Liver (tissue), 7 donors: ENCODE measurements at regions not wholly inside any gene's neighbourhood (a gene's known extent, or its start where the extent isn't known, plus 50 kb on each side); places are given as distances from the start of the nearest gene placed in this dataset.

Source experiments
- DNase-seq: peaks from one replicate; pipeline ENCODE4 v3.0.0-alpha.2; 2017; ENCODE audit warnings: low spot score
- H3K27ac ChIP-seq, 2 donors: one replicate each; pipeline ENCODE4 v1.7.0; 2013; ENCODE audit warnings: inconsistent platforms in 2 of 2, low read length in 2 of 2, control low read depth in 1 of 2, low read depth in 1 of 2, mild to moderate bottlenecking in 1 of 2
- H3K27me3 ChIP-seq, 4 donors: one replicate each; pipeline versions ENCODE4 v1.6.1 to v1.7.0; 2013; ENCODE audit warnings: low read length in 3 of 4, inconsistent platforms in 1 of 4, mild to moderate bottlenecking in 1 of 4, moderate library complexity in 1 of 4; ENCODE audit not compliant: control insufficient read depth in 4 of 4, insufficient read depth in 4 of 4
- H3K36me3 ChIP-seq, 4 donors: one replicate each; pipeline versions ENCODE4 v1.6.1 to v1.7.0; 2013; ENCODE audit warnings: low read length in 3 of 4, mild to moderate bottlenecking in 3 of 4, low read depth in 1 of 4, moderate library complexity in 1 of 4; ENCODE audit not compliant: control insufficient read depth in 4 of 4, insufficient read depth in 3 of 4
- H3K4me1 ChIP-seq, 4 donors: one replicate each; pipeline versions ENCODE4 v1.6.1 to v1.7.0; 2013; ENCODE audit warnings: low read length in 3 of 4, mild to moderate bottlenecking in 3 of 4, moderate library complexity in 1 of 4; ENCODE audit not compliant: control insufficient read depth in 4 of 4, insufficient read depth in 4 of 4
- H3K4me3 ChIP-seq, 3 donors: one replicate each; pipeline versions ENCODE4 v1.6.1 to v1.7.0; 2013; ENCODE audit warnings: low read length in 3 of 3, control low read depth in 1 of 3, low read depth in 1 of 3, mild to moderate bottlenecking in 1 of 3
- H3K9ac ChIP-seq, 2 donors: one replicate each; pipeline ENCODE4 v1.7.0; 2013; ENCODE audit warnings: low read length in 2 of 2, mild to moderate bottlenecking in 2 of 2, moderate library complexity in 2 of 2, control low read depth in 1 of 2, low read depth in 1 of 2
- H3K9me3 ChIP-seq, 4 donors: one replicate each; pipeline versions ENCODE4 v1.6.1 to v1.7.0; 2013; ENCODE audit warnings: low read length in 3 of 4; ENCODE audit not compliant: control insufficient read depth in 4 of 4
- EGR1 ChIP-seq, 2 donors: IDR thresholded peaks; 2 replicates each; pipeline ENCODE4 v1.6.1; 2016 to 2018; ENCODE audit warnings: antibody characterized with exemption in 2 of 2, low read depth in 2 of 2
- FOXA1 ChIP-seq: IDR thresholded peaks from 2 replicates; pipeline ENCODE4 v1.6.1; 2016; ENCODE audit warnings: antibody characterized with exemption
- FOXA2 ChIP-seq: IDR thresholded peaks from 2 replicates; pipeline ENCODE4 v1.6.1; 2016; ENCODE audit warnings: antibody characterized with exemption
- HNF4A ChIP-seq, 2 donors: conservative IDR thresholded peaks; 2 replicates each; pipeline ENCODE4 v1.6.1; 2016; ENCODE audit warnings: antibody characterized with exemption in 2 of 2, mild to moderate bottlenecking in 2 of 2
- HNF4G ChIP-seq: IDR thresholded peaks from 2 replicates; pipeline ENCODE4 v1.6.1; 2016; ENCODE audit warnings: antibody characterized with exemption
- JUND ChIP-seq, 2 donors: IDR thresholded peaks; 2 replicates each; pipeline ENCODE4 v1.6.1; 2016; ENCODE audit warnings: antibody characterized with exemption in 2 of 2
- NR2F2 ChIP-seq: IDR thresholded peaks from 2 replicates; pipeline ENCODE4 v1.6.1; 2016; ENCODE audit warnings: antibody characterized with exemption
- RXRA ChIP-seq, 2 donors: IDR thresholded peaks; 2 replicates each; pipeline ENCODE4 v1.6.1; 2017 to 2018; ENCODE audit warnings: antibody characterized with exemption in 2 of 2, mild to moderate bottlenecking in 1 of 2
- SP1 ChIP-seq: IDR thresholded peaks from 2 replicates; pipeline ENCODE4 v1.6.1; 2018; ENCODE audit warnings: antibody characterized with exemption, mild to moderate bottlenecking
- TAF1 ChIP-seq: conservative IDR thresholded peaks from 2 replicates; pipeline ENCODE4 v1.6.1; 2016; ENCODE audit warnings: antibody characterized with exemption, mild to moderate bottlenecking
- ZBTB33 ChIP-seq: IDR thresholded peaks from 2 replicates; pipeline ENCODE4 v1.6.1; 2016; ENCODE audit warnings: antibody characterized with exemption
- WGBS: extraction: QIAGEN DNeasy Blood & Tissue Kit; methylation state at CpG from one replicate; pipeline ENCODE4 v1.1.7; 2013; 5-methylcytosine and 5-hydroxymethylcytosine counted together
- TF ChIP-seq, protein P1 (sequence below): IDR thresholded peaks from 2 replicates; pipeline ENCODE4 v1.6.1; 2016; ENCODE audit warnings: antibody characterized with exemption, mild to moderate bottlenecking
- TF ChIP-seq, protein P2 (sequence below): IDR thresholded peaks from 2 replicates; pipeline ENCODE4 v1.6.1; 2016; ENCODE audit warnings: antibody characterized with exemption
- donor health status: healthy.
- donor health status: healthy.
- donor health status: healthy.
- donor health status: healthy.

DNA sequence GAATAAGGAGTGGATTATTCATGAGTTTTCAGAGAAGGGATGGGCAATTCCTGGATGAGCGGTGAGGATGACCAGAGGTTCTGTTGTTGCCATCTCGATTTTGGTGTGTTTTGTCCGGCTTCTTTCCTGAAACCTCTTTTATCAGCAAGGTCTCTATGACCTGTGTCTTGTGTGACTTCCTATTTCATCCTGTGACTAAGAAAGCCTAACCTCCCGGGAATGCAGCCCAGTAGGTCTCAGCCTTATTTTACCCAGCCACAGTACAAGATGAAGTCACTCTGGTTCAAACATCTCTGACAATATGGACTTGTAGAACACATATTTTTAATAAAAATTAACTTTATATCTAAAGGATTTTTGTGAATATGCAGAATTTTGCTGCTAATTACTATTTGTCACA, 716.4 kb downstream of the FSCB start:
- H3K4me1 ChIP-seq, result peaks cover 0 to 15% (median 11%) of the 10 kb centered on the region in 4 donors
- H3K27me3 ChIP-seq, result no peaks in the 10 kb centered on the region
- H3K4me3 ChIP-seq, result no peak overlapping the region
- H3K36me3 ChIP-seq, result no peaks in the 10 kb centered on the region
- DNase-seq, result no peak
- no peak overlapping the region for H3K27ac ChIP-seq
- H3K9me3 ChIP-seq, result no peaks in the 10 kb centered on the region
- WGBS, result 77% methylated on average over 4 of the region's 4 CpGs
- TF ChIP-seq HNF4A (conservative IDR thresholded peaks at IDR 0.05), result no peak
- TF ChIP-seq JUND (IDR thresholded peaks at IDR 0.05), result no peak
- no peak for TF ChIP-seq HNF4G
- TF ChIP-seq EGR1 (IDR thresholded peaks at IDR 0.05; ENCODE audit: low read depth in 2 of 2), result no peak
- TF ChIP-seq, protein P1, sequence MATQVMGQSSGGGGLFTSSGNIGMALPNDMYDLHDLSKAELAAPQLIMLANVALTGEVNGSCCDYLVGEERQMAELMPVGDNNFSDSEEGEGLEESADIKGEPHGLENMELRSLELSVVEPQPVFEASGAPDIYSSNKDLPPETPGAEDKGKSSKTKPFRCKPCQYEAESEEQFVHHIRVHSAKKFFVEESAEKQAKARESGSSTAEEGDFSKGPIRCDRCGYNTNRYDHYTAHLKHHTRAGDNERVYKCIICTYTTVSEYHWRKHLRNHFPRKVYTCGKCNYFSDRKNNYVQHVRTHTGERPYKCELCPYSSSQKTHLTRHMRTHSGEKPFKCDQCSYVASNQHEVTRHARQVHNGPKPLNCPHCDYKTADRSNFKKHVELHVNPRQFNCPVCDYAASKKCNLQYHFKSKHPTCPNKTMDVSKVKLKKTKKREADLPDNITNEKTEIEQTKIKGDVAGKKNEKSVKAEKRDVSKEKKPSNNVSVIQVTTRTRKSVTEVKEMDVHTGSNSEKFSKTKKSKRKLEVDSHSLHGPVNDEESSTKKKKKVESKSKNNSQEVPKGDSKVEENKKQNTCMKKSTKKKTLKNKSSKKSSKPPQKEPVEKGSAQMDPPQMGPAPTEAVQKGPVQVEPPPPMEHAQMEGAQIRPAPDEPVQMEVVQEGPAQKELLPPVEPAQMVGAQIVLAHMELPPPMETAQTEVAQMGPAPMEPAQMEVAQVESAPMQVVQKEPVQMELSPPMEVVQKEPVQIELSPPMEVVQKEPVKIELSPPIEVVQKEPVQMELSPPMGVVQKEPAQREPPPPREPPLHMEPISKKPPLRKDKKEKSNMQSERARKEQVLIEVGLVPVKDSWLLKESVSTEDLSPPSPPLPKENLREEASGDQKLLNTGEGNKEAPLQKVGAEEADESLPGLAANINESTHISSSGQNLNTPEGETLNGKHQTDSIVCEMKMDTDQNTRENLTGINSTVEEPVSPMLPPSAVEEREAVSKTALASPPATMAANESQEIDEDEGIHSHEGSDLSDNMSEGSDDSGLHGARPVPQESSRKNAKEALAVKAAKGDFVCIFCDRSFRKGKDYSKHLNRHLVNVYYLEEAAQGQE, result no peak
- no peak for TF ChIP-seq RXRA (IDR thresholded peaks at IDR 0.05)
- TF ChIP-seq NR2F2, result no peak
- TF ChIP-seq TAF1, result no peak
- TF ChIP-seq FOXA1, result no peak
- no peak for TF ChIP-seq FOXA2
- no peak for TF ChIP-seq SP1
- H3K9ac ChIP-seq, result no peak overlapping the region

DNA sequence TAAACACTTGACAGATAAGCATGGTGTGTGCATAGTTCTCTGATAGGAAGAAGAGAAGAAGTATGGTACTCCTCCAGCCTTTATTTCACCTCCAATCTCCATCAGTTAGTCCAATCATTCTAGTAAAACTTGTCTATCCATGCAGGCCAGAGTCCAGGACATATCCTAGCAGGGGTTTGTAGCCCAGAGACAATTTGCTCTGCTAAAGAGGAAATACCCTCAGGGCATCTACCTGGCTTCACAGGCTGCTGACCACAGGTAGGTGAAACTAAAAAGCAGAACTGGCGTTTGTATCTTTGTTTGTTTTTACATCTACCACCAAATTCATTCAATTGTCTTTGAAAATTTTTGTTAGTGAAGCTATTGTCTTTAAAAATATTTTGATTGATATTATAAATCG, 717.6 kb downstream of the FSCB start:
- TF ChIP-seq, protein P2, sequence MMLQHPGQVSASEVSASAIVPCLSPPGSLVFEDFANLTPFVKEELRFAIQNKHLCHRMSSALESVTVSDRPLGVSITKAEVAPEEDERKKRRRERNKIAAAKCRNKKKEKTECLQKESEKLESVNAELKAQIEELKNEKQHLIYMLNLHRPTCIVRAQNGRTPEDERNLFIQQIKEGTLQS, result no peak
- TF ChIP-seq HNF4G, result no peak
- TF ChIP-seq SP1, result no peak
- no peak for TF ChIP-seq JUND (IDR thresholded peaks at IDR 0.05)
- TF ChIP-seq TAF1, result no peak
- no peak for TF ChIP-seq FOXA2
- no peak for TF ChIP-seq ZBTB33
- DNase-seq, result no peak
- H3K27ac ChIP-seq, result no peak overlapping the region
- H3K9ac ChIP-seq, result no peak overlapping the region
- H3K36me3 ChIP-seq, result no peaks in the 10 kb centered on the region
- peaks cover 0 to 15% (median 12%) of the 10 kb centered on the region in 4 donors for H3K4me1 ChIP-seq
- no peak overlapping the region for H3K4me3 ChIP-seq
- H3K9me3 ChIP-seq, result no peaks in the 10 kb centered on the region
- H3K27me3 ChIP-seq, result no peaks in the 10 kb centered on the region
- WGBS, result 84% methylated on average over 2 of the region's 2 CpGs
